Right renal cortex interstitium (tissue), 3 donors: ENCODE measurements at regions not wholly inside any gene's neighbourhood (a gene's known extent, or its start where the extent isn't known, plus 50 kb on each side); places are given as distances from the start of the nearest gene placed in this dataset.
A peak's percentile ranks its signal among the peaks of the same experiment; 100 is the strongest.

Experiments used
- DNase-seq, 3 donors: peaks; one replicate each; pipeline ENCODE4 v3.0.0-alpha.2; 2013; ENCODE audit warnings: low read depth in 3 of 3, low spot score in 2 of 3

- DNase-seq: no peak
Observed at GRCh38 chr10:31081937-31082840, 50.5 kb upstream of the ZNF438 start.

DNA sequence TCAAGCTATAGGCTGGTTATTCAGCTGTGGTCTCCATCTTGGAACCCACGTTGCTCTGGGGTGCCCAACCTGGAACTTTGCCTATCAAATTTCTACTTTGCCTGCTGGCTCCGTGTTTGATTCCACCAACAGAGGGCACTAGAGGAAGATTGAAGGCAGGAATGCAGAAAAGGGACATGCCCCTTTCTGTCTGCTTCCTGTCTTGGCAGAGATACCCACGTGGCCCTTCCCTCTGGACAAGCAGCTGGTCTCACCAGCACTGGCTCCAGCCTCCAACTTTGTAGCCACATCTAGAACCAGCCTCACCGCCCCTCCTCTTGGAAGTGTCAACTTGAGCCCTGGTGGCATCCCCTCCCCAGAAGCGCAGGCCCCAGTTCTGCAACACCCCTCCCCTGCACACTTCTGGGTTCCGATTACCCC is 52.1 kb upstream of the ZNF438 start:
- DNase-seq: no peak

DNA sequence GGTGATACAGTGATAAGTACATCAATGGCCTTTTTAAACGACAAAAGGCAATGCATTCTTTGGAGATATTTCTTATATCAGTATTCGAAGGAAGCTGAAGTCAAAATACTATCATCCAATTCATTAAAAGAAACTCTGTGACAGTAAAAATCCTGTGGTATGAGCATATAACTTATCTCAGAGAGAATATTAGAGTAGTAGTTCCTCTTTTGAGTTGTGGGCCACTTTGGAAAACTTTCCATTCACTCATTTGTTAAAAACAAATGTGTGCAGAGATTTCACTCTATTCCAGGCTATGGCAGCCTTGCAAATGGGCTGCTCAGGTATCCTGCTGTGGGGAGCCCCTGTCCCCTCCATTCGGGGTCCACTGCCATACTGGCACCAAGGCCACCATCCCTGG is 55.3 kb upstream of the ZNF438 start:
- DNase-seq: no peak

- no peak for DNase-seq
Observed at GRCh38 chr10:31087851-31088250, 56.2 kb upstream of the ZNF438 start.

DNA sequence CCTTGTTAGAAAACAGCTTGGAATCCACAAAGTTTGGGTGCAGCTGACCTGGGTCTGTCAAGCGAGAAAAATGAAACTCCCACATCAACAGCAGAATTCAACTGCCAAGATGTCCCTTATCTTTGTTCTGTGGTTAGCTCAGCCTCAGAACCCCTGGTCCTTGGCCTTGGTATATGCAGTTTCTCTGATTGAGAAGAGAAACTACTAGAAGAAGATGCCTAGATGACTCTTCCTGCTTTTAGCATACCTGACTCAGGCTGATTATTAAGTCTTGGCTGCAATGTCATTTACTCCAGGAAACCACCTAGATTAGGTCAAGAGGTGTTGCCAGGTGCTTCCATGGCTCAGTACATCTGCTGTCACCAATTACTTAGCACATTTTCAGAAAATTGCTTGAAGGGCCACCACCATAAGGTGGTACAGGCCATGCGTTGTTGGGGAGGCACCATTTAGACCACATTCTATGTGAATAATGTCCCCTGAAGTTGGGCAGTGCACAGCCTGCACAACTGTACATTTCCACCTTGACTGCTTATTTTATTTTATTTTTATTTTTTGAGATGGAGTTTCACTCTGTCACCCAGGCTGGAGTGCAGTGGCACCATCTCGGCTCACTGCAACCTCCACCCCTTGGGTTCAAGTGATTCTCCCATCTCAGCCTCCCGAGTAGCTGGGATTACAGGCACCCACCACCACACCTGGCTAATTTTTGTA is 59.4 kb upstream of the ZNF438 start:
- no peak for DNase-seq

- no peak for DNase-seq
Observed at GRCh38 chr10:31095677-31096560, 64.3 kb upstream of the ZNF438 start.

GRCh38 chr10:31098046-31098445 is 66.4 kb upstream of the ZNF438 start:
- DNase-seq: no peak

DNA sequence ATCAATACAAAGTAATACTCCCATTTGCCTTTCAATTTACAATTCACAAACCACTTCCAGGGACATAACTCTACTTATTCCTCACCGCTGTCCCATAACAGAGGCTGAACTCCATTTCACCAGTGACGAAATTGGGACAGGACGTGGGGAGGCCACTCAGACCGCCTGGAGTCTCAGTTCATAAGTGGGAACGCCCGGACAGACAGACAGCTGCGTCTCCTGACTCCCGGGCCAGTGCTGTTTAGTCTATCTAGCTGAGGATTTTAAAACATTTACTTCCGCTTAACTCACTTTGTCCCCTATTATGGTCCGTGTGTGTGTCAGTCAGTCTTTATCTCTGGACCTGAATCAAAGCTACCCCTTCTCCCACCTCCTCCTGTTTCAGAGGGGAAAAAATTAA is 67.4 kb upstream of the ZNF438 start:
- DNase-seq: no peak

GRCh38 chr10:31099664-31100063 is 68.0 kb upstream of the ZNF438 start:
- peak in 1 of 3 donors; percentile 30 for DNase-seq

DNA sequence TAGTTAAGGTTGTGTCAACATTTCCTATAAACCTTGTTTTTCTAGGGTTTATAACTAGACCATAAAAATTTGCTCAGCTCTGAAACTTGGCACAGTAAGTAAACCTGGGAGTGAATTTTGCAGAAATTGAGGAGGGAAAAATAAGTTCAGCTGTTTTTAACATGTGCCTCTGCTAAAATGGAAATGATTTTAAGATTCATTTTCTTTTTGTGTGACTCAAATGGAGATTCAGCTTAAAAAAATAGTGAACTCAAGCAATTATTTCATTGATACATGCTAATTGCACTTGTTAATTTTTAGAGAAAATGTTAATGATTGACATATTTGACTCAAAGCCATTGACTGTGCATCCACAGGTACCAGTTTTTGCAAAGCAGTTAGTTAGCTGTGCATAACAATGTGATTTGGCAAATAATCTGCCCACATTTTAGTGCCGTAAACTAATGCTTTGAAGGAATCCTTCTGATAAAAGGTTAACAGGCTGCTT is 68.5 kb upstream of the ZNF438 start:
- DNase-seq: no peak

GRCh38 chr10:31100662-31101061 is 69.0 kb upstream of the ZNF438 start:
- DNase-seq: no peak

GRCh38 chr10:31101123-31101522 is 69.5 kb upstream of the ZNF438 start:
- DNase-seq: no peak

GRCh38 chr10:31102421-31102820 is 70.8 kb upstream of the ZNF438 start:
- DNase-seq: no peak

DNA sequence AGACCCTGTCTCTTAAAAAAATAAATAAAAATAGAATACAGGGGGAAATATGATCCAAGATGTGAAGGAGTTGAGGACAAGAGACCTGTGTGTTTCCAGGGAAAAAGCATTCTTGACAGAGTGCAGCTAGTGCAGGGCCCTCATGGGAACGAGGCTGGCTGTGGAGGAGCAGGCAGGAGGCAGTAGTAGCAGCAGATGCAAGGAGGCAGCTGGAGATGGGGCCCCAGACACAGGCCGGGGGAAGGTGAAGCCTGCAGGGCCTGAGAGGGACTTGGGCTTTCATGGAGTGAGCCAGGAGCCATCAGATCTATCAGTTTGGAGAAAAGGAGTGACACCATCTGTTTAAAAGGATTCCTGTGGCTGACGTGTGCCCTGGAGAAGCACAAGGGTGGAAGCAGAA is 71.4 kb upstream of the ZNF438 start:
- DNase-seq: no peak

- no peak for DNase-seq
Observed at GRCh38 chr10:31112961-31113360, 81.3 kb upstream of the ZNF438 start.

GRCh38 chr10:31116226-31116625 is 84.6 kb upstream of the ZNF438 start:
- no peak for DNase-seq

DNA sequence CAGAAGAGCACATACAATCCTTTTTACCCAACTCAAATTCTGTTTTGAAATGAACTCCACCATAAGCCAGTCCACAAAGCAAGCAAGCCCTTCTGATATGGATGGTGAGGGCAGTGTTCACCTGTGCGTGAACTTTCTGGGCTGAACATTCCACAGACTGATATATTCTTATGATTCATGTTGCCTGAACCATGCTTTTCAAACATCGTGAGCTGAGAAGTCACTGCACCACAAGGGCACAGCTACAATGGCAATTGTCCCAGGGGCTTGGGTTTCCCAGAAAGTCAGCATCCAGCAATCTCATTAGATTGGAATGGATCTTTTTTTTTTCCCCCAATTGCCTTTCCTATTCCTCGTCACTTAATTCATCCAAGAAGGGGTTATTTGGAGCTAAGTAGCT is 86.9 kb upstream of the ZNF438 start:
- DNase-seq: no peak

DNA sequence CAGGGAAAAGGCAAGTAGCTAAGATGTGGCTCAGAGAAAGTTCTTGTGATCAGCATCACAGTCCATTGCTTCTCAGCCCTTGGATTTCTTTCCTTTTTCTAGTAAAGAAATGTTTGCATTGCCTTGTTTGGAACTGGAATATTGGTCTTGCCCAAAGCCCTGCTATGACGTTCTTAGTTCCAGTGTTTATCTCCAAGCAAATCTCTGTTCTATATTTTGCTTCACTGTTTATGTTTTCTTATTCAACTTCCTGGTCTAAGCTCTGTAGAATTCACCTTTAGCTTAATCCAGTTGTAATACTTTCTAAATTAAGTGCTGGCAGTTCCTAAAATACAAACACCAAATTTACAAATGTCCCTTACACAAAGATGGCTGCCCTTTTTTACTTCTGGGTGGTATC is 88.7 kb upstream of the ZNF438 start:
- no peak for DNase-seq

DNA sequence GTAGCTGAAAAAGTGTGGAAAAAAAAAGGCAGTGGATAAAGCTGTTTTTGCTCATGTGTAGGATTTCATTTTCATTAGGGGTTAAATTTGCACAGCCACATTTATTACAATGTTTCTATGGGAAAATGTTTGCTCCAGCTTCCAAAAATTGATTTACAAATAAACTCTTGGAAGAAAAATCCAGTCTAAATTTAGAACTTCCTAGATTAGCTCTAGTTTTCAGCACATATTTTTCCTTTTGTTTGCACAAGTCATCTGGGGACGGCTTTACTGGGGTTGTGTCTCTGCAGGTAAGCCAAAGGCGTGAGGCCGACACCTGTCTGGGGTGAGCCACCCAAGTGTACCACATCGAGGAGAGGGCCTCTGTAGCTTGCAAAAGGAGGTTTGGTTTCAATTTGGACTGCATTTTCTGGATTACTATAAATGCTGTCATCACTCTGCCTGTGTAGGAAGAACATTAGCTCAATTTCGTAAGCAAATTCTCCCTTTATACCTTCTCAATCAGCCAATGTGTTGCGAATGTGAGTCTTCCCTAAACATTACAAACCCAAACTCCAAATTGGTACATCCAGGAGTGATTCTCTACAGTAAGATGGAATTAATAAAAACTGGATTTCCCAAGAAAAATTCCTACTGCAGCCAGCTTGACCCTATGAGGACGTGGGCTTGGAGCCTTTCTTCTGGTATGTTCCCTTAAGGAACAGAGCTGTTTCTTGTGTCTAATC is 89.5 kb upstream of the ZNF438 start:
- no peak for DNase-seq
